ENCODE measurements at regions not wholly inside any gene's neighbourhood (a gene's known extent, or its start where the extent isn't known, plus 50 kb on each side); places are given as distances from the start of the nearest gene placed in this dataset.

DNA sequence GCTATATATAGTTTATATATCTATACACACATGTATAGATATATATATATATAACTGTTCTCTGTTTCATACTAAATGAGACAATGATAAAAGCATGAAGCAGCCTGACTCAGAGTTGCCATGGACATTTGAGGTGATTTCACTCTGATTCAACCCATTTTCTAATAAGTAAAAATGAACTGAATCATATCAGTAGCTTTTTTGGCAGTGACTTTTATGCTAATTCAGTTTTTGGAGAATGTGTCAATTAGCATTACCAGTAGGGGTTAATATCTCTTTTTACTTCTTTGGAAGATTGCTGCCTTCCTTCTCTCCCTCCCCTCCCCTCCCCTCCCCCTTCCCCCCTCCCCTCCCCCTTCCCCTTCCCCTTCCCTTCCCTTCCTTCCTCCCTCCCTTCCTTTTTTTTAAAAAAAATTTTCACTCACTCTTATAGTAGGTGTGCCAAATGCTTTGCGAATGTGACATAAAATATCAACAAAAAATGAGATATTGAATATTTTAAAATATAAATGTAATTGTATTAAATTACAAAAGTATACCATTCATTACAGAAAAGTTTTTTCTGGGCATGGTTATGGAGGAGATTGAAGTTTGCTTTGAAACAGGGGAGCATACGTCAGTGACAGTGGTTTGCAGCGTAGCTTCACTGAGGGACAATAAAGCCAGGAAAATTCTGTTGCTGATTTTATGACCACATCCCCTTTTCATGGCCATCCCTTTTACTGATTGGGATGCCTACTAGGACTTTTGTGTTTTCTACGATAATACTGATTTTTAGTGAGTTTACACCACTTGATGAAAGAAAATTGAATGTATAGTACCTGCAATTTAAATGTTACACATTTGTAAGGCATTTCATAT is 64.0 kb upstream of the KLF6 start:
- Histone ChIP-seq H3K36me3 (ENCODE audit: insufficient read depth, low read length) (no peaks in the 10 kb centered on the region), H3K4me1 (ENCODE audit: insufficient read depth, low read length) (peaks cover 37% of the 10 kb centered on the region), H3K4me2 (ENCODE audit: low read length) (no peak overlapping the region), H3K4me3 (ENCODE audit: insufficient read depth, low read depth, low read length) (no peak overlapping the region), H2AFZ (ENCODE audit: low read depth, low read length) (no peak overlapping the region), H3K9me3 (ENCODE audit: insufficient read depth, low read depth, low read length) (no peaks in the 10 kb centered on the region), H3K27me3 (ENCODE audit: insufficient read depth, low read length) (no peaks in the 10 kb centered on the region), H4K20me1 (ENCODE audit: insufficient read depth, low read length) (no peaks in the 10 kb centered on the region), H3K9ac (ENCODE audit: low read length) (no peak overlapping the region), H3K27ac (ENCODE audit: low read depth, low read length) (peak overlapping the region; percentile 81), H3K79me2 (ENCODE audit: insufficient read depth, low read length) (no peaks in the 10 kb centered on the region)
- no peak overlapping the region for H3K27ac Mint-ChIP-seq (ENCODE audit: unreplicated experiment)
- no peak for FAIRE-seq
- peaks cover 32% of the 10 kb centered on the region for H3K4me1 Mint-ChIP-seq (ENCODE audit: low read depth, unreplicated experiment)
- no peaks in the 10 kb centered on the region for H3K9me3 Mint-ChIP-seq (ENCODE audit: unreplicated experiment)
- peak; percentile 81 for DNase-seq (ENCODE audit: low read depth)
- no peak for TF ChIP-seq EZH2 (IDR thresholded peaks at IDR 0.05; ENCODE audit: insufficient read depth, low read length)
- TF ChIP-seq, protein P1, sequence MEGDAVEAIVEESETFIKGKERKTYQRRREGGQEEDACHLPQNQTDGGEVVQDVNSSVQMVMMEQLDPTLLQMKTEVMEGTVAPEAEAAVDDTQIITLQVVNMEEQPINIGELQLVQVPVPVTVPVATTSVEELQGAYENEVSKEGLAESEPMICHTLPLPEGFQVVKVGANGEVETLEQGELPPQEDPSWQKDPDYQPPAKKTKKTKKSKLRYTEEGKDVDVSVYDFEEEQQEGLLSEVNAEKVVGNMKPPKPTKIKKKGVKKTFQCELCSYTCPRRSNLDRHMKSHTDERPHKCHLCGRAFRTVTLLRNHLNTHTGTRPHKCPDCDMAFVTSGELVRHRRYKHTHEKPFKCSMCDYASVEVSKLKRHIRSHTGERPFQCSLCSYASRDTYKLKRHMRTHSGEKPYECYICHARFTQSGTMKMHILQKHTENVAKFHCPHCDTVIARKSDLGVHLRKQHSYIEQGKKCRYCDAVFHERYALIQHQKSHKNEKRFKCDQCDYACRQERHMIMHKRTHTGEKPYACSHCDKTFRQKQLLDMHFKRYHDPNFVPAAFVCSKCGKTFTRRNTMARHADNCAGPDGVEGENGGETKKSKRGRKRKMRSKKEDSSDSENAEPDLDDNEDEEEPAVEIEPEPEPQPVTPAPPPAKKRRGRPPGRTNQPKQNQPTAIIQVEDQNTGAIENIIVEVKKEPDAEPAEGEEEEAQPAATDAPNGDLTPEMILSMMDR (IDR thresholded peaks at IDR 0.05; ENCODE audit: insufficient read depth, low read depth, low read length) = no peak
- no peaks in the 10 kb centered on the region for H3K27me3 Mint-ChIP-seq (ENCODE audit: low read depth, unreplicated experiment)
- H3K4me3 Mint-ChIP-seq (ENCODE audit: unreplicated experiment) = no peak overlapping the region
- H3K36me3 Mint-ChIP-seq (ENCODE audit: low read depth, unreplicated experiment) = no peaks in the 10 kb centered on the region

DNA sequence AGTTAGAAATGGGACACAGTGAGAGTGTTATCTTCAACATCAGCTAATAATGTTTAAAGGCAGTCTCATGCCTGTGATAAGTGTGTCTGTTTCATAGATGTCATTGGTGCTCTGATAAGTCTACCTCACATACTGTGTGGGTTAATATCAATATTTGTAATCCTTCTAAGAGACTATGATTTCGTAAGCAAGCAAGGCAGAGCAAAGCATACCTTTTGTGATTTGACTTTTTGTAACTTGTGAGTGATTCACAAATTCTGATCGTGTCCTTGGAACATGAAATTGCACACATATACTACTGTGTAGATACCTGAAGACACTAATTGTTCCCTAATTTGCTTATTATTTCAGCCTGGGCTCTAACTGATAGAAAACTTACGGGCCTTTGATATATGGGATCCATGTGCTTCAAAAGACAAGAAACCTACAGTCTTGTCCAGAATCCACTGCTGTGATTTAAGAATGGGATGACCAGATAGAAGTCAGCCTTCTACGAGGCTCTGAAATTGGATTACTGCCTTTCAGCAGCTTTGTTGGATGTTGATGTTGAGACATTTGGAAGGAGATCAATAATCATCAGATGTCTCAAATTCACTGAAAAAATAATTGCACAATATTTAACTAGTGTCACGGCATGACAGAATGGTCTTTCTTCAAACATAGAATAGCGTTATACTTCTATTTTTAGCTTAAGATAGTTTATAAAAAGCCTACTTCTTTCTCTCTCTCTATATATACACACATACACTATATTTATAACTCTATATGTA is 63.2 kb upstream of the KLF6 start:
- Histone ChIP-seq H3K9ac (ENCODE audit: low read length) (peak overlapping the region; percentile 46), H2AFZ (ENCODE audit: low read depth, low read length) (no peak overlapping the region), H3K27ac (ENCODE audit: low read depth, low read length) (peak overlapping the region; percentile 81), H3K4me3 (ENCODE audit: insufficient read depth, low read depth, low read length) (no peak overlapping the region), H4K20me1 (ENCODE audit: insufficient read depth, low read length) (no peaks in the 10 kb centered on the region), H3K79me2 (ENCODE audit: insufficient read depth, low read length) (no peaks in the 10 kb centered on the region), H3K27me3 (ENCODE audit: insufficient read depth, low read length) (no peaks in the 10 kb centered on the region), H3K9me3 (ENCODE audit: insufficient read depth, low read depth, low read length) (no peaks in the 10 kb centered on the region), H3K4me1 (ENCODE audit: insufficient read depth, low read length) (peaks cover 29% of the 10 kb centered on the region), H3K36me3 (ENCODE audit: insufficient read depth, low read length) (no peaks in the 10 kb centered on the region), H3K4me2 (ENCODE audit: low read length) (peak overlapping the region; percentile 22)
- no peaks in the 10 kb centered on the region for H3K9me3 Mint-ChIP-seq (ENCODE audit: unreplicated experiment)
- H3K27ac Mint-ChIP-seq (ENCODE audit: unreplicated experiment) = no peak overlapping the region
- no peaks in the 10 kb centered on the region for H3K36me3 Mint-ChIP-seq (ENCODE audit: low read depth, unreplicated experiment)
- DNase-seq (ENCODE audit: low read depth) (no peak), FAIRE-seq (peak; percentile 88)
- peaks cover 27% of the 10 kb centered on the region for H3K4me1 Mint-ChIP-seq (ENCODE audit: low read depth, unreplicated experiment)
- H3K27me3 Mint-ChIP-seq (ENCODE audit: low read depth, unreplicated experiment) = no peaks in the 10 kb centered on the region
- TF ChIP-seq, protein P1 (IDR thresholded peaks at IDR 0.05; ENCODE audit: insufficient read depth, low read depth, low read length) = no peak
- no peak for TF ChIP-seq EZH2 (IDR thresholded peaks at IDR 0.05; ENCODE audit: insufficient read depth, low read length)
- no peak overlapping the region for H3K4me3 Mint-ChIP-seq (ENCODE audit: unreplicated experiment)
